ENCODE measurements at regions not wholly inside any gene's neighbourhood (a gene's known extent, or its start where the extent isn't known, plus 50 kb on each side); places are given as distances from the start of the nearest gene placed in this dataset.

GRCh38 chr6:86251106-86251505 is 608.4 kb upstream of the SYNCRIP start:
- POLR2A ChIA-PET (ENCODE audit: unreplicated experiment): no interaction called here
- H3K4me2 ChIP-seq (ENCODE audit: low read length): no peak overlapping the region
- ATAC-seq: no peak

GRCh38 chr6:86217906-86218305 is 575.2 kb upstream of the SYNCRIP start:
- H3K27ac ChIP-seq (ENCODE audit: low read length): no peak overlapping the region
- BruUV-seq (replicated peaks): no TSS peak
- H3K9me3 ChIP-seq (ENCODE audit: low read length): no peaks in the 10 kb centered on the region
- H4K20me1 ChIP-seq (ENCODE audit: low read length): no peaks in the 10 kb centered on the region
- ATAC-seq (no peak), DNase-seq (no peak)
- TF ChIP-seq EZH2 (IDR thresholded peaks at IDR 0.05; ENCODE audit: low read length, unreplicated experiment): no peak
- TF ChIP-seq CTCF (conservative IDR thresholded peaks at IDR 0.05; ENCODE audit: low read depth, low read length): no peak
- no peak overlapping the region for H2AFZ ChIP-seq (ENCODE audit: low read length)
- POLR2A ChIA-PET (ENCODE audit: unreplicated experiment): no interaction called here
- CTCF ChIA-PET: no interaction called here
- no peaks in the 10 kb centered on the region for H3K79me2 ChIP-seq (ENCODE audit: low read length)
- intact Hi-C loops (cut with micrococcal nuclease): no loop called here
- no peak overlapping the region for H3K4me3 ChIP-seq (ENCODE audit: low read length)
- no peaks in the 10 kb centered on the region for H3F3A ChIP-seq (ENCODE audit: low read length, unreplicated experiment)
- no peaks in the 10 kb centered on the region for H3K27me3 ChIP-seq (ENCODE audit: low read length)
- no peaks in the 10 kb centered on the region for H3K4me1 ChIP-seq (ENCODE audit: insufficient read depth, low read length)
- H3K9me2 ChIP-seq (replicated peaks; ENCODE audit: low read length): no peaks in the 10 kb centered on the region
- H3K36me3 ChIP-seq (ENCODE audit: low read depth, low read length): no peaks in the 10 kb centered on the region
- no peak overlapping the region for H3K4me2 ChIP-seq (ENCODE audit: low read length)
- no peak overlapping the region for H3K9ac ChIP-seq (ENCODE audit: low read length)

More at GRCh38 chr6:86251106-86251505, 608.4 kb upstream of the SYNCRIP start:
- no peaks in the 10 kb centered on the region for H3K36me3 ChIP-seq (ENCODE audit: low read depth, low read length)
- H3K9me2 ChIP-seq (replicated peaks; ENCODE audit: low read length): no peaks in the 10 kb centered on the region
- H4K20me1 ChIP-seq (ENCODE audit: low read length): no peaks in the 10 kb centered on the region
- BruUV-seq (replicated peaks): no TSS peak
- H3K4me1 ChIP-seq (ENCODE audit: insufficient read depth, low read length): no peaks in the 10 kb centered on the region
- no peaks in the 10 kb centered on the region for H3K27me3 ChIP-seq (ENCODE audit: low read length)
- intact Hi-C loops (cut with micrococcal nuclease): no loop called here
- H3K4me3 ChIP-seq (ENCODE audit: low read length): no peak overlapping the region
- no peak overlapping the region for H3K27ac ChIP-seq (ENCODE audit: low read length)
- no peak overlapping the region for H2AFZ ChIP-seq (ENCODE audit: low read length)
- H3K9me3 ChIP-seq (ENCODE audit: low read length): no peaks in the 10 kb centered on the region
- no peaks in the 10 kb centered on the region for H3K79me2 ChIP-seq (ENCODE audit: low read length)
- DNase-seq: no peak
- no peak for TF ChIP-seq EZH2 (IDR thresholded peaks at IDR 0.05; ENCODE audit: low read length, unreplicated experiment)
- TF ChIP-seq EZH2phosphoT487 (IDR thresholded peaks at IDR 0.05; ENCODE audit: borderline replicate concordance, low read length): no peak
- no peak for TF ChIP-seq CTCF (conservative IDR thresholded peaks at IDR 0.05; ENCODE audit: low read depth, low read length)
- no peaks in the 10 kb centered on the region for H3F3A ChIP-seq (ENCODE audit: low read length, unreplicated experiment)
- CTCF ChIA-PET: no interaction called here
- no peak overlapping the region for H3K9ac ChIP-seq (ENCODE audit: low read length)

- POLR2A ChIA-PET (ENCODE audit: unreplicated experiment): no interaction called here
Observed at GRCh38 chr6:86215323-86215722, 572.6 kb upstream of the SYNCRIP start.

More at GRCh38 chr6:86215323-86215722, 572.6 kb upstream of the SYNCRIP start:
- no peak overlapping the region for H3K4me2 ChIP-seq (ENCODE audit: low read length)
- no peak overlapping the region for H2AFZ ChIP-seq (ENCODE audit: low read length)
- H3K27ac ChIP-seq (ENCODE audit: low read length): no peak overlapping the region
- H3K4me1 ChIP-seq (ENCODE audit: insufficient read depth, low read length): no peaks in the 10 kb centered on the region
- TF ChIP-seq CTCF (conservative IDR thresholded peaks at IDR 0.05; ENCODE audit: low read depth, low read length) (no peak), EZH2phosphoT487 (IDR thresholded peaks at IDR 0.05; ENCODE audit: borderline replicate concordance, low read length) (no peak), EZH2 (IDR thresholded peaks at IDR 0.05; ENCODE audit: low read length, unreplicated experiment) (no peak)
- H3K27me3 ChIP-seq (ENCODE audit: low read length): no peaks in the 10 kb centered on the region
- ATAC-seq (no peak), DNase-seq (no peak)
- H3K9ac ChIP-seq (ENCODE audit: low read length): no peak overlapping the region
- intact Hi-C loops (cut with micrococcal nuclease): no loop called here
- no peaks in the 10 kb centered on the region for H4K20me1 ChIP-seq (ENCODE audit: low read length)
- H3K9me2 ChIP-seq (replicated peaks; ENCODE audit: low read length): no peaks in the 10 kb centered on the region
- no peak overlapping the region for H3K4me3 ChIP-seq (ENCODE audit: low read length)
- BruUV-seq (replicated peaks): no TSS peak
- no peaks in the 10 kb centered on the region for H3K9me3 ChIP-seq (ENCODE audit: low read length)
- H3K79me2 ChIP-seq (ENCODE audit: low read length): no peaks in the 10 kb centered on the region
- H3F3A ChIP-seq (ENCODE audit: low read length, unreplicated experiment): no peaks in the 10 kb centered on the region
- no peaks in the 10 kb centered on the region for H3K36me3 ChIP-seq (ENCODE audit: low read depth, low read length)
- CTCF ChIA-PET: no interaction called here

All from PC-3 (cell line).